GM19240 (cell line): ENCODE measurements at regions not wholly inside any gene's neighbourhood (a gene's known extent, or its start where the extent isn't known, plus 50 kb on each side); places are given as distances from the start of the nearest gene placed in this dataset.

Source experiments
- DNase-seq: peaks from one replicate; pipeline ENCODE4 v3.0.0; 2011; ENCODE audit warnings: low spot score; ENCODE audit not compliant: insufficient read length

DNA sequence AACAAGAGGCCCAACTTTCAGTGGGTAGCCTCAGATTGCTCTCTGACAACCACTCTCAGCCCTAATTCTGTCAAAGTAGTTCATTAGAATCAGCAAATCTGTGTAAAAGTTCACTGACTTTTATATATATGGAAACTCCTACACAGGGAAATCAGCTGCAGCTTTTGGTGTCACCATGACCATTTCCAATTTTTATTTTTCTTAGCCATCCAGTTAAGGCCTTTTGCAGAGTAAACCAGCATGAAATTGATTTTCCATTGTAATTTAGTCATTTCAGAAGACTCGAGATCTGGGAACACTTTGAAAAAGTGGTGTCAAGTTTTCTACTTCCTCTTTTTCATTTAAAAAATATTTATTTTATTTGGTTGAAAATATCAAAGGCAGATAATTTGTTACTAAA, 263.2 kb downstream of the TMEM182 start:
- DNase-seq, result no peak

DNA sequence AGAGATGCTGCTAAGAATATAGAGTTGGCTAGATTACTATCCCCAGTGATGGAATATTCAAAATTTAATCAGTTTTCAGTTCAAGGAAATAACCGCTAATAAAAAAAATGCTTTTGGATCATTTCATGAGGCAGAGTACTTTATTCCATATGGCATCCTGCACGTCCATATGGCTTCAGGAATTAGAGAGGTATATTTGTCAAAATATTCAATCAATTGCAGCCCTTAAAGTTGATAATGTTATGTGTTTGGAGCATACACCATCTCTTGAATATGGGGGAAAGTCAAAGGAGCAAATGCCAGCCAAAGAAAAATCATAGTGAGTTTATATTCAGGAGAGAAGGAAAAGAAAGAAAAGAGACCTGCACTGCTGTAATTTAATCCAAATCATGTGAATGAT, 266.4 kb downstream of the TMEM182 start:
- DNase-seq, result no peak
